ENCODE measurements at regions not wholly inside any gene's neighbourhood (a gene's known extent, or its start where the extent isn't known, plus 50 kb on each side); places are given as distances from the start of the nearest gene placed in this dataset. TPM values are rescaled to one million over a fixed set of nuclear protein-coding genes. Genes with fewer than 3 reads are reported as not detected.

GRCh38 chr5:103612545-103612944 lies 50.0 kb upstream of the NUDT12 start:
- TF ChIP-seq, protein P1, sequence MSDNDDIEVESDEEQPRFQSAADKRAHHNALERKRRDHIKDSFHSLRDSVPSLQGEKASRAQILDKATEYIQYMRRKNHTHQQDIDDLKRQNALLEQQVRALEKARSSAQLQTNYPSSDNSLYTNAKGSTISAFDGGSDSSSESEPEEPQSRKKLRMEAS (IDR thresholded peaks at IDR 0.05; ENCODE audit: insufficient read depth, insufficient read length), result no peak
- TF ChIP-seq CTCF (IDR thresholded peaks at IDR 0.05; ENCODE audit: extremely low read depth in 1 of 2, insufficient read depth in 1 of 2, low read depth in 1 of 2, low read length in 2 of 2), result no peak
- TF ChIP-seq EZH2 (IDR thresholded peaks at IDR 0.05; ENCODE audit: borderline replicate concordance, low read depth, low read length, severe bottlenecking), result no peak
- TF ChIP-seq POLR2AphosphoS5 (IDR thresholded peaks at IDR 0.05; ENCODE audit: insufficient read depth, low read depth, low read length), result no peak
- TF ChIP-seq POLR2A (IDR thresholded peaks at IDR 0.05; ENCODE audit: low read depth, low read length), result no peak
- no TSS peak for BruUV-seq (replicated peaks)
- ChIA-PET CTCF (interaction anchor here (1.7 kb wide), 2 partner anchors 25 to 101 kb away, joined by 3 to 4 read pairs; no protein-coding TSS in a partner anchor), POLR2A (no interaction called here)
- no peaks in the 10 kb centered on the region for H3K27me3 ChIP-seq (ENCODE audit: control insufficient read depth in 2 of 2, insufficient read depth in 2 of 2, low read length in 2 of 2)
- no peak overlapping the region for H3K4me2 ChIP-seq (ENCODE audit: insufficient read depth, low read length)
- dilution Hi-C loops (cut with MboI; ENCODE audit: extremely low pct_ligation_motif_present, low sequenced_read_pairs) (no loop called here), intact Hi-C loops (cut with micrococcal nuclease) (no loop called here)
- no peak overlapping the region for H2AFZ ChIP-seq (ENCODE audit: low read depth, low read length)
- no peaks in the 10 kb centered on the region for H3K9me3 ChIP-seq (replicated peaks; ENCODE audit: control insufficient read depth, insufficient read depth, low read length)
- FAIRE-seq, result no peak
- no peaks in the 10 kb centered on the region for H3K4me1 ChIP-seq (ENCODE audit: control insufficient read depth, extremely low read depth, insufficient read depth, low read length)
- H3K9me1 ChIP-seq (replicated peaks; ENCODE audit: control insufficient read depth, extremely low read depth, insufficient read depth, low read length), result no peaks in the 10 kb centered on the region
- DNase-seq (ENCODE audit: low read depth, low spot score), result no peak
- no peaks in the 10 kb centered on the region for H3K79me2 ChIP-seq (ENCODE audit: control insufficient read depth, insufficient read depth, low read length)
- no peak overlapping the region for H3K4me3 ChIP-seq (replicated peaks in 1 of 3; ENCODE audit: insufficient read depth in 1 of 3, low read depth in 1 of 3, low read length in 3 of 3)
- H3K36me3 ChIP-seq (ENCODE audit: control insufficient read depth in 2 of 2, extremely low read depth in 1 of 2, insufficient read depth in 2 of 2, low read length in 2 of 2), result no peaks in the 10 kb centered on the region
- no peak overlapping the region for H3K27ac ChIP-seq (ENCODE audit: insufficient read depth, low read depth, low read length)
- H4K20me1 ChIP-seq (replicated peaks; ENCODE audit: control insufficient read depth, extremely low read depth, insufficient read depth, low read length), result no peaks in the 10 kb centered on the region
- H3K9ac ChIP-seq (replicated peaks; ENCODE audit: extremely low read depth, insufficient read depth, low read length), result no peak overlapping the region

Small RNAs in the stretch of these regions (small RNA-seq; reads per million reads assigned to genes)
- gene PSMC1P5 (ENCODE audit: insufficient read depth, insufficient read length, low read depth, low replicate concordance), result not detected
- not detected for gene RF00322 (ENCODE audit: insufficient read depth, insufficient read length, low read depth, low replicate concordance)
- not detected for gene RN7SL255P (ENCODE audit: insufficient read depth, insufficient read length, low read depth, low replicate concordance)
- gene RNA5SP189 (ENCODE audit: insufficient read depth, insufficient read length, low read depth, low replicate concordance), result not detected
- gene RNU1-140P (ENCODE audit: insufficient read depth, insufficient read length, low read depth, low replicate concordance), result not detected
- not detected for gene RNU6-334P (ENCODE audit: insufficient read depth, insufficient read length, low read depth, low replicate concordance)

Data from endothelial cell of umbilical vein (primary cell).